ENCODE measurements at regions not wholly inside any gene's neighbourhood (a gene's known extent, or its start where the extent isn't known, plus 50 kb on each side); places are given as distances from the start of the nearest gene placed in this dataset.

DNA sequence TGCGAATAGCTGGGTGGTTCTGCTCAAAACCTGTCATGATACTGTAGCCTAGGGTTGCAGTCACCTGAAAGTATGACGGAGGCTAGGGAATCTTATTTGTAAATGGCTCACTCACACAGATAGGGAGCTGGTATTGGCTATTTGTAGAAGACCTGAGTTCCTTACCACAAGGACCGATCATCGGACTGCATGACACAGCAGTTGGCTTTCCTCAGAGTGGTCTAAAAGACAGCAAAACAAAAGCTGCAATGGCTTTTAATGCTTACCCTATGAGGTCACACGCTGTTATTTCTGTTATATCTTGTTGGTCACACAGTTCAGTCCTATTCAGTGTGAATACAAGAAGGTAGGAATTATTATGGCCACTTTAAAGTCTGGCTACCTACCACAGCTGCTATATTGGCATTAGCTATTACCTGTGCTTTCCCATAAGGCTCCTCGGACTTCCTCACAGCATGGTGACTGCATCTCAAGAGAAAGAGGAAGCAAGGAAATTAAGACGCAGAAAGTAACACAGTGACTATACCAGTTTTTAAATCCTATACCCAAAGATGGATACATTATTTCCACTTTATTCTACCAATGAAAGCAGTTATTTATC lies 68.4 kb upstream of the LRRC7 start:
- intact Hi-C loops (cut with DNase I; ENCODE audit: low total_unique reads): no loop called here
- Histone ChIP-seq H3K4me3 (no peak overlapping the region), H3K9me3 (no peaks in the 10 kb centered on the region), H3K27me3 (no peaks in the 10 kb centered on the region), H3K36me3 (no peaks in the 10 kb centered on the region), H3K4me1 (no peaks in the 10 kb centered on the region), H3K27ac (no peak overlapping the region)
- TF ChIP-seq, protein P1, sequence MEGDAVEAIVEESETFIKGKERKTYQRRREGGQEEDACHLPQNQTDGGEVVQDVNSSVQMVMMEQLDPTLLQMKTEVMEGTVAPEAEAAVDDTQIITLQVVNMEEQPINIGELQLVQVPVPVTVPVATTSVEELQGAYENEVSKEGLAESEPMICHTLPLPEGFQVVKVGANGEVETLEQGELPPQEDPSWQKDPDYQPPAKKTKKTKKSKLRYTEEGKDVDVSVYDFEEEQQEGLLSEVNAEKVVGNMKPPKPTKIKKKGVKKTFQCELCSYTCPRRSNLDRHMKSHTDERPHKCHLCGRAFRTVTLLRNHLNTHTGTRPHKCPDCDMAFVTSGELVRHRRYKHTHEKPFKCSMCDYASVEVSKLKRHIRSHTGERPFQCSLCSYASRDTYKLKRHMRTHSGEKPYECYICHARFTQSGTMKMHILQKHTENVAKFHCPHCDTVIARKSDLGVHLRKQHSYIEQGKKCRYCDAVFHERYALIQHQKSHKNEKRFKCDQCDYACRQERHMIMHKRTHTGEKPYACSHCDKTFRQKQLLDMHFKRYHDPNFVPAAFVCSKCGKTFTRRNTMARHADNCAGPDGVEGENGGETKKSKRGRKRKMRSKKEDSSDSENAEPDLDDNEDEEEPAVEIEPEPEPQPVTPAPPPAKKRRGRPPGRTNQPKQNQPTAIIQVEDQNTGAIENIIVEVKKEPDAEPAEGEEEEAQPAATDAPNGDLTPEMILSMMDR (IDR thresholded peaks at IDR 0.05): no peak
- no peak for TF ChIP-seq POLR2AphosphoS5 (IDR thresholded peaks at IDR 0.05)
- TF ChIP-seq POLR2A (IDR thresholded peaks at IDR 0.05): no peak
- no peak for DNase-seq (ENCODE audit: low spot score in 2 of 2)

DNA sequence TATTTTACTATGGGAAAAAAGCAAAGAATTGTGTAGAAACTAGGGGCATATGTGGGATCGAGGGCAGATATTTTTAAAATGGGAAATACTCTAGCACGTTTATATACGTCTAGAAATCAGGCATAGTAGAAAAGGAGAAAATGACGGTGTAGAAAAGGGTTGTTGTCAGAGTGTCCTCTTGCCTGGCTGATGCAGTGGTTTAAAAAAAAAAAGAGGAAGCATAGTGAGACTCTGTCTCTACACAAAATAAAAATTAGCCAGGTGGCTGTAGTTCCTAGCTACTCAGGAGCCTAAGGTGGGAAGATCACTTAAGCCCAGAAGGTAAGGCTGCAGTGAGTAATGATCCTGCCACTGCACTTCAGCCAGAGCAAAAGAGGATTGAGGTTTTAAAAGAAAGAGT lies 64.7 kb upstream of the LRRC7 start:
- Histone ChIP-seq H3K4me1 (no peaks in the 10 kb centered on the region), H3K36me3 (no peaks in the 10 kb centered on the region), H3K27me3 (no peaks in the 10 kb centered on the region), H3K4me3 (no peak overlapping the region), H3K27ac (no peak overlapping the region), H3K9me3 (no peaks in the 10 kb centered on the region)
- DNase-seq (ENCODE audit: low spot score in 2 of 2): no peak
- no peak for TF ChIP-seq POLR2AphosphoS5 (IDR thresholded peaks at IDR 0.05)
- no peak for TF ChIP-seq POLR2A (IDR thresholded peaks at IDR 0.05)
- TF ChIP-seq, protein P1 (IDR thresholded peaks at IDR 0.05): no peak
- intact Hi-C loops (cut with DNase I; ENCODE audit: low total_unique reads): no loop called here

DNA sequence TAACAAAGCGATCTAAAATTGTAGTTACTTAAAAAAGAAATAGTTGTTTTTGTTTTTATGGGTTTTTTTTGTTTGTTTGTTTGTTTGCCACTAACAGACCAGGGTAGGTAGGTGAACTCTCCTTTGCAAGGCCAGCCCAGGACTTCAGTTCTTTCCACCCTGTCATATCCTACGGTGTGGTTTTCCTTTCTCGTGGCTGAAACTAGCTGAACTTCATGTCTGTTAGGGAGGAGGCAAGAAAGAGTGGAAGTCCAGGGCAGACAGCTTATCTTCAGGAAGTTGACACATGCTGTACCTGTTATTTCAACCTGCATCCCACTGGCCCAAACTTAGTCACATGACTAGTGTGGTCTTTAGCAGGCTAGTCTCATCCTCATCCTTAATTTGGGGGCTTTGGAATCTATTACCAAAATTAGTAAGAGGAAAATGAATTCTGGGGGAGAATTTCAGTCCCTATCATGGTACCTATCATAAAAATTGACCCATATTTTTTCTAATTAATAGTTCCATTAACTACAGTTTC lies 62.9 kb upstream of the LRRC7 start:
- H3K4me3 ChIP-seq: no peak overlapping the region
- no peak for DNase-seq (ENCODE audit: low spot score in 2 of 2)
- intact Hi-C loops (cut with DNase I; ENCODE audit: low total_unique reads): no loop called here
- no peaks in the 10 kb centered on the region for H3K36me3 ChIP-seq
- no peaks in the 10 kb centered on the region for H3K27me3 ChIP-seq
- no peak overlapping the region for H3K27ac ChIP-seq
- H3K9me3 ChIP-seq: no peaks in the 10 kb centered on the region
- H3K4me1 ChIP-seq: no peaks in the 10 kb centered on the region
- no peak for TF ChIP-seq POLR2AphosphoS5 (IDR thresholded peaks at IDR 0.05)
- TF ChIP-seq, protein P1 (IDR thresholded peaks at IDR 0.05): no peak
- no peak for TF ChIP-seq POLR2A (IDR thresholded peaks at IDR 0.05)

DNA sequence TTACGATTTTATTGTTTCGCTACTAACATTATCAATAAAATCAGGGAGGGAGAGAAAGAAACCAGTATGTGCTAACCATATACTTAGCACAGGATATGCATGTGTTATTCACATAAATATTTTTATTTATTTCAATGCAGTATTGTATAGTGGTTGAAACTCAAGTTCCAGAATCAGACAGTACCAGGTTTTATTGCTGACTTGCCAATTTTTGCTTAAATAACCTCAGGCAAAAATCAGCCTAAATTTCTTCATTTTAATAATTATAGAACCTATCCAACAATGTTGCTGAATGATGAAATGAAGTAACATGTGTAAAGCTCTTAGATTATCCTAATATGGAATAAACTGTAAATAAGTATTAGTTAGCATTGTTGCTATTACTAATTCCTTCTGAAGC lies 61.4 kb upstream of the LRRC7 start:
- no peak for TF ChIP-seq POLR2A (IDR thresholded peaks at IDR 0.05)
- TF ChIP-seq POLR2AphosphoS5 (IDR thresholded peaks at IDR 0.05): no peak
- TF ChIP-seq, protein P1 (IDR thresholded peaks at IDR 0.05): no peak
- no peak for DNase-seq (ENCODE audit: low spot score in 2 of 2)
- Histone ChIP-seq H3K36me3 (no peaks in the 10 kb centered on the region), H3K27me3 (no peaks in the 10 kb centered on the region), H3K27ac (no peak overlapping the region), H3K4me1 (no peaks in the 10 kb centered on the region), H3K9me3 (no peaks in the 10 kb centered on the region), H3K4me3 (no peak overlapping the region)
- intact Hi-C loops (cut with DNase I; ENCODE audit: low total_unique reads): no loop called here

DNA sequence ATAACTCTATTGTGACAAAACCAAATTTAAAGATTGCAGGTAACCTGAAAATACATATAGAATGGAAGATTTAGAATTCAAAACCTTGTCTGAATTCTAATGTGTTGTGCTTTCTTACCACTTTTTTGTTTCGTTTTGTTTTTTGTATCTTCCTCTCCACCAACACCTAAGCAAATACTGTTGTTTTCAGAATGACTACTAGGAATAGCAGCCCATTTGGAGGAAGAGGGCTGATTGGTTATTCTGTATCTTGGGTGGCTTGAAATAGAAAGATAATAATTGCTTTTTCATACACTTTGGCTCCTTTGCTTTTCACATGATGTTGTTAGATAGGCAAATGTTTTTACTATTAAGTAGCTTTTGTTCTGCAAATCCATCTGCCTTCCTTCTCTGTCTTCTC lies 61.0 kb upstream of the LRRC7 start:
- H3K9me3 ChIP-seq: no peaks in the 10 kb centered on the region
- H3K36me3 ChIP-seq: no peaks in the 10 kb centered on the region
- H3K4me3 ChIP-seq: no peak overlapping the region
- no peak overlapping the region for H3K27ac ChIP-seq
- TF ChIP-seq POLR2AphosphoS5 (IDR thresholded peaks at IDR 0.05) (no peak), POLR2A (IDR thresholded peaks at IDR 0.05) (no peak)
- TF ChIP-seq, protein P1 (IDR thresholded peaks at IDR 0.05): no peak
- no peak for DNase-seq (ENCODE audit: low spot score in 2 of 2)
- H3K4me1 ChIP-seq: no peaks in the 10 kb centered on the region
- no peaks in the 10 kb centered on the region for H3K27me3 ChIP-seq
- intact Hi-C loops (cut with DNase I; ENCODE audit: low total_unique reads): no loop called here

Measured in breast epithelium (tissue), 4 donors.